Memory B cell (primary cell): ENCODE measurements at regions not wholly inside any gene's neighbourhood (a gene's known extent, or its start where the extent isn't known, plus 50 kb on each side); places are given as distances from the start of the nearest gene placed in this dataset.

Experiments used
- ATAC-seq: fragments of 150-1000 bp; cut with Tn5 transposase; 2 replicates; pipeline ENCODE4 v1.10.0; 2021; ENCODE audit warnings: low read depth, mild to moderate bottlenecking, moderate library complexity
- DNase-seq, 2 donors: peaks; one replicate each; pipeline ENCODE4 v3.0.0; 2022; ENCODE audit warnings: low spot score in 2 of 2
- H3K27ac Mint-ChIP-seq: one replicate; pipeline ENCODE4 v1.8.0; 2022; ENCODE audit warnings: mild to moderate bottlenecking, moderate library complexity, mixed read lengths
- H3K27me3 Mint-ChIP-seq: one replicate; pipeline ENCODE4 v1.8.0; 2022; ENCODE audit warnings: mixed read lengths
- H3K36me3 Mint-ChIP-seq: one replicate; pipeline ENCODE4 v1.8.0; 2022; ENCODE audit warnings: mild to moderate bottlenecking, mixed read lengths
- H3K4me1 Mint-ChIP-seq: one replicate; pipeline ENCODE4 v1.8.0; 2022; ENCODE audit warnings: mixed read lengths
- H3K4me3 Mint-ChIP-seq: one replicate; pipeline ENCODE4 v1.8.0; 2022; ENCODE audit warnings: mild to moderate bottlenecking, moderate library complexity, mixed read lengths
- H3K9me3 Mint-ChIP-seq: one replicate; pipeline ENCODE4 v1.8.0; 2022; ENCODE audit warnings: mixed read lengths

- peaks cover 4% of the 10 kb centered on the region for H3K9me3 Mint-ChIP-seq
- no peak for DNase-seq
- H3K27me3 Mint-ChIP-seq = peaks cover 4% of the 10 kb centered on the region
- no peaks in the 10 kb centered on the region for H3K36me3 Mint-ChIP-seq
- ATAC-seq = no peak
- H3K4me3 Mint-ChIP-seq = no peak overlapping the region
- H3K4me1 Mint-ChIP-seq = no peaks in the 10 kb centered on the region
- no peak overlapping the region for H3K27ac Mint-ChIP-seq
These were observed 290.0 kb downstream of the CYP26B1 start for GRCh38 chr2:71857636-71858035.

- ATAC-seq = no peak
- Mint-ChIP-seq H3K4me1 (no peaks in the 10 kb centered on the region), H3K27me3 (peaks cover 4% of the 10 kb centered on the region), H3K9me3 (peaks cover 4% of the 10 kb centered on the region), H3K36me3 (no peaks in the 10 kb centered on the region), H3K4me3 (no peak overlapping the region), H3K27ac (no peak overlapping the region)
- DNase-seq = no peak
These were observed 290.7 kb downstream of the CYP26B1 start for GRCh38 chr2:71856773-71857525.

- Mint-ChIP-seq H3K27me3 (peaks cover 2% of the 10 kb centered on the region), H3K36me3 (no peaks in the 10 kb centered on the region), H3K9me3 (peaks cover 4% of the 10 kb centered on the region), H3K27ac (no peak overlapping the region), H3K4me1 (no peaks in the 10 kb centered on the region), H3K4me3 (no peak overlapping the region)
- DNase-seq (no peak), ATAC-seq (no peak)
These were observed 293.8 kb downstream of the CYP26B1 start for GRCh38 chr2:71853858-71854257.

GRCh38 chr2:71852141-71852711 lies 295.4 kb downstream of the CYP26B1 start:
- no peak for DNase-seq
- peaks cover 2% of the 10 kb centered on the region for H3K27me3 Mint-ChIP-seq
- H3K36me3 Mint-ChIP-seq = no peaks in the 10 kb centered on the region
- no peak overlapping the region for H3K27ac Mint-ChIP-seq
- H3K4me1 Mint-ChIP-seq = no peaks in the 10 kb centered on the region
- H3K9me3 Mint-ChIP-seq = peaks cover 4% of the 10 kb centered on the region
- no peak for ATAC-seq
- no peak overlapping the region for H3K4me3 Mint-ChIP-seq

- Mint-ChIP-seq H3K27ac (no peak overlapping the region), H3K4me1 (no peaks in the 10 kb centered on the region), H3K27me3 (peaks cover 2% of the 10 kb centered on the region), H3K4me3 (no peak overlapping the region), H3K9me3 (peaks cover 4% of the 10 kb centered on the region), H3K36me3 (no peaks in the 10 kb centered on the region)
- no peak for DNase-seq
- ATAC-seq = no peak
These were observed 296.4 kb downstream of the CYP26B1 start for GRCh38 chr2:71851094-71851750.

- H3K4me1 Mint-ChIP-seq = no peaks in the 10 kb centered on the region
- no peak overlapping the region for H3K27ac Mint-ChIP-seq
- no peak for ATAC-seq
- no peak for DNase-seq
- no peaks in the 10 kb centered on the region for H3K36me3 Mint-ChIP-seq
- H3K9me3 Mint-ChIP-seq = no peaks in the 10 kb centered on the region
- peaks cover 2% of the 10 kb centered on the region for H3K27me3 Mint-ChIP-seq
- H3K4me3 Mint-ChIP-seq = no peak overlapping the region
These were observed 297.3 kb downstream of the CYP26B1 start for GRCh38 chr2:71850306-71850801.

- H3K9me3 Mint-ChIP-seq = no peaks in the 10 kb centered on the region
- no peaks in the 10 kb centered on the region for H3K36me3 Mint-ChIP-seq
- no peak overlapping the region for H3K4me3 Mint-ChIP-seq
- DNase-seq (no peak), ATAC-seq (no peak)
- no peak overlapping the region for H3K27ac Mint-ChIP-seq
- no peaks in the 10 kb centered on the region for H3K4me1 Mint-ChIP-seq
- H3K27me3 Mint-ChIP-seq = peaks cover 2% of the 10 kb centered on the region
These were observed 297.9 kb downstream of the CYP26B1 start for GRCh38 chr2:71849607-71850305.

- Mint-ChIP-seq H3K9me3 (no peaks in the 10 kb centered on the region), H3K4me1 (no peaks in the 10 kb centered on the region), H3K4me3 (no peak overlapping the region), H3K27ac (no peak overlapping the region), H3K27me3 (peaks cover 2% of the 10 kb centered on the region), H3K36me3 (no peaks in the 10 kb centered on the region)
- ATAC-seq (no peak), DNase-seq (no peak)
These were observed 298.6 kb downstream of the CYP26B1 start for GRCh38 chr2:71849111-71849510.

GRCh38 chr2:71846669-71847291 lies 300.9 kb downstream of the CYP26B1 start:
- Mint-ChIP-seq H3K36me3 (no peaks in the 10 kb centered on the region), H3K4me3 (no peak overlapping the region)

GRCh38 chr2:71846072-71846471 lies 301.6 kb downstream of the CYP26B1 start:
- ATAC-seq = no peak

More at GRCh38 chr2:71846669-71847291, 300.9 kb downstream of the CYP26B1 start:
- Mint-ChIP-seq H3K4me1 (no peaks in the 10 kb centered on the region), H3K9me3 (no peaks in the 10 kb centered on the region), H3K27ac (no peak overlapping the region), H3K27me3 (peaks cover 7% of the 10 kb centered on the region)
- ATAC-seq (no peak), DNase-seq (no peak)

GRCh38 chr2:71844967-71845366 lies 302.7 kb downstream of the CYP26B1 start:
- Mint-ChIP-seq H3K36me3 (no peaks in the 10 kb centered on the region), H3K27me3 (peaks cover 10% of the 10 kb centered on the region), H3K4me1 (no peaks in the 10 kb centered on the region), H3K27ac (no peak overlapping the region), H3K9me3 (no peaks in the 10 kb centered on the region), H3K4me3 (no peak overlapping the region)
- no peak for DNase-seq
- no peak for ATAC-seq

More at GRCh38 chr2:71846072-71846471, 301.6 kb downstream of the CYP26B1 start:
- no peaks in the 10 kb centered on the region for H3K4me1 Mint-ChIP-seq
- no peak overlapping the region for H3K4me3 Mint-ChIP-seq
- no peak for DNase-seq
- H3K27me3 Mint-ChIP-seq = peaks cover 10% of the 10 kb centered on the region
- H3K27ac Mint-ChIP-seq = no peak overlapping the region
- H3K36me3 Mint-ChIP-seq = no peaks in the 10 kb centered on the region
- H3K9me3 Mint-ChIP-seq = no peaks in the 10 kb centered on the region

- H3K27ac Mint-ChIP-seq = no peak overlapping the region
- no peak overlapping the region for H3K4me3 Mint-ChIP-seq
- ATAC-seq = no peak
- no peaks in the 10 kb centered on the region for H3K4me1 Mint-ChIP-seq
- H3K27me3 Mint-ChIP-seq = peaks cover 8% of the 10 kb centered on the region
- H3K9me3 Mint-ChIP-seq = no peaks in the 10 kb centered on the region
- DNase-seq = no peak
- no peaks in the 10 kb centered on the region for H3K36me3 Mint-ChIP-seq
These were observed 304.2 kb downstream of the CYP26B1 start for GRCh38 chr2:71843391-71843850.

- no peaks in the 10 kb centered on the region for H3K9me3 Mint-ChIP-seq
- no peaks in the 10 kb centered on the region for H3K4me1 Mint-ChIP-seq
These were observed 304.9 kb downstream of the CYP26B1 start for GRCh38 chr2:71842744-71843143.

More at GRCh38 chr2:71842744-71843143, 304.9 kb downstream of the CYP26B1 start:
- H3K36me3 Mint-ChIP-seq = no peaks in the 10 kb centered on the region
- no peak overlapping the region for H3K27ac Mint-ChIP-seq
- peaks cover 8% of the 10 kb centered on the region for H3K27me3 Mint-ChIP-seq
- ATAC-seq (no peak), DNase-seq (no peak)
- no peak overlapping the region for H3K4me3 Mint-ChIP-seq
